ENCODE measurements at regions not wholly inside any gene's neighbourhood (a gene's known extent, or its start where the extent isn't known, plus 50 kb on each side); places are given as distances from the start of the nearest gene placed in this dataset.

GRCh38 chr17:12407495-12408252 lies 258.0 kb upstream of the MYOCD start:
- in situ Hi-C loops (cut with HindIII; ENCODE audit: low pct_unique_long_range_greater_than_20kb, low sequenced_read_pairs): no loop called here

DNA sequence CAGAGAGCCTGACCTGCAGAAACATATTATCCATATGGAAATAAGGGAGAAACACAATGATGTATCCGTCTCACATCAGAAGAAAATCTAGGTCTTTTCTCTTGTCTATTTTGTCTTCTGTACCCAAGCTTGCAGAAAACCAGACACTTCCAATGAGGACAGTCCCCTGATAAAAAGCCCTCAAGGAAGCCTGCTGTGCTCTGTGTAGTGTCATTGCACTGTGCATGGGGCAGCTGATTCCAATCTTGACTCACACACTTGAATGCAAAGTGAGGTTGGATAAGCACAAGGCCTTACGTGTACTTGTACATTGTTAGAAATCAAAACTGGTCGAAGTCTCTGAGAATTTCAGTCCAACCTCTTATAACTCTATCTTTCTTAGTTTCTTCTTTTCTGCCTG lies 256.6 kb upstream of the MYOCD start:
- DNase-seq (ENCODE audit: low read depth): no peak
- in situ Hi-C loops (cut with HindIII; ENCODE audit: low pct_unique_long_range_greater_than_20kb, low sequenced_read_pairs): no loop called here

More at GRCh38 chr17:12407495-12408252, 258.0 kb upstream of the MYOCD start:
- DNase-seq (ENCODE audit: low read depth): no peak

DNA sequence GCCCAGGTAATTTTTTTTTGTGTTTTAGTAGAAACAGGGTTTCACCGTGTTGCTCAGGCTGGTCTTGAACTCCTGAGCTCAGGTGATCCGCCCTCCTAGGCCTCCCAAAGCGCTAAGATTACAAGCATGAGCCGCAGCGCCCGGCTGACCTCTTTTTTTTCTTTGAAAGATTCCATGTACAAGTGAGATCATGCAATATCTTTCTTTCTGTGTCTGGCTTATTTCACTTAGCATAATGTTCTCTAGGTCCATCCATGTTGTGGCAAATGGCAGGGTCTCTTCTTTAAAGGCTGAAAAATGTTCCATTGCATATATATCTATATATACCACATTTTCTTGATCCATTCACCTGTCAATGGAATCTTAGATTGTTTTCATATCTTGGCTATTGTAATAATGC lies 255.0 kb upstream of the MYOCD start:
- no peak for DNase-seq (ENCODE audit: low read depth)
- in situ Hi-C loops (cut with HindIII; ENCODE audit: low pct_unique_long_range_greater_than_20kb, low sequenced_read_pairs): no loop called here

GRCh38 chr17:12415031-12415430 lies 250.7 kb upstream of the MYOCD start:
- in situ Hi-C loops (cut with HindIII; ENCODE audit: low pct_unique_long_range_greater_than_20kb, low sequenced_read_pairs): no loop called here
- no peak for DNase-seq (ENCODE audit: low read depth)

DNA sequence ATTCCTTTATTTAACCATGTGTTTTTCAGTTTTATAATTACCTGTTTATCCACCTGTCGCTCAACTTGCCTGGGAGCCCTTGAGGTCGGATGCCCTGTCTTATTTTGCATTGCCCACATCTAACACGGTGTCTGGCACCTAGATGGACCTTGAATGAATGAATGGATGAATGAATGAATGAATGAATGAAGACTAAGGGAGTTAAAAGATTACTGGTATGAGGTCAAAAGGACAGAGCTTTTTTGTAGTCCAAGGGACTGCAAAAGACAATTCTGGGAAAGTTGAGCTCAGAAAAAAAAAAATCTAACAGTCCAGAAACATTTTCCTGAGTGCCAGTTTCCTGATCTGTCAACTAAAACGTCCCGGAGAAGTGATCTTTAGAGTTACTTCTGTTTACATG lies 244.6 kb upstream of the MYOCD start:
- in situ Hi-C loops (cut with HindIII; ENCODE audit: low pct_unique_long_range_greater_than_20kb, low sequenced_read_pairs): no loop called here
- DNase-seq (ENCODE audit: low read depth): no peak

GRCh38 chr17:12421646-12422306 lies 243.9 kb upstream of the MYOCD start:
- in situ Hi-C loops (cut with HindIII; ENCODE audit: low pct_unique_long_range_greater_than_20kb, low sequenced_read_pairs): no loop called here

GRCh38 chr17:12422651-12423050 lies 243.0 kb upstream of the MYOCD start:
- in situ Hi-C loops (cut with HindIII; ENCODE audit: low pct_unique_long_range_greater_than_20kb, low sequenced_read_pairs): no loop called here
- DNase-seq (ENCODE audit: low read depth): no peak

More at GRCh38 chr17:12421646-12422306, 243.9 kb upstream of the MYOCD start:
- no peak for DNase-seq (ENCODE audit: low read depth)

- in situ Hi-C loops (cut with HindIII; ENCODE audit: low pct_unique_long_range_greater_than_20kb, low sequenced_read_pairs): no loop called here
- DNase-seq (ENCODE audit: low read depth): no peak
Measured at GRCh38 chr17:12423337-12423736, 242.4 kb upstream of the MYOCD start.

GRCh38 chr17:12429116-12429515 lies 236.6 kb upstream of the MYOCD start:
- no peak for DNase-seq (ENCODE audit: low read depth)
- in situ Hi-C loops (cut with HindIII; ENCODE audit: low pct_unique_long_range_greater_than_20kb, low sequenced_read_pairs): no loop called here

GRCh38 chr17:12431188-12431587 lies 234.5 kb upstream of the MYOCD start:
- in situ Hi-C loops (cut with HindIII; ENCODE audit: low pct_unique_long_range_greater_than_20kb, low sequenced_read_pairs): no loop called here
- no peak for DNase-seq (ENCODE audit: low read depth)

- DNase-seq (ENCODE audit: low read depth): no peak
- in situ Hi-C loops (cut with HindIII; ENCODE audit: low pct_unique_long_range_greater_than_20kb, low sequenced_read_pairs): no loop called here
Measured at GRCh38 chr17:12438212-12438611, 227.5 kb upstream of the MYOCD start.

- in situ Hi-C loops (cut with HindIII; ENCODE audit: low pct_unique_long_range_greater_than_20kb, low sequenced_read_pairs): no loop called here
- no peak for DNase-seq (ENCODE audit: low read depth)
Measured at GRCh38 chr17:12438813-12439586, 226.7 kb upstream of the MYOCD start.

- no peak for DNase-seq (ENCODE audit: low read depth)
- in situ Hi-C loops (cut with HindIII; ENCODE audit: low pct_unique_long_range_greater_than_20kb, low sequenced_read_pairs): no loop called here
Measured at GRCh38 chr17:12445331-12445730, 220.4 kb upstream of the MYOCD start.

DNA sequence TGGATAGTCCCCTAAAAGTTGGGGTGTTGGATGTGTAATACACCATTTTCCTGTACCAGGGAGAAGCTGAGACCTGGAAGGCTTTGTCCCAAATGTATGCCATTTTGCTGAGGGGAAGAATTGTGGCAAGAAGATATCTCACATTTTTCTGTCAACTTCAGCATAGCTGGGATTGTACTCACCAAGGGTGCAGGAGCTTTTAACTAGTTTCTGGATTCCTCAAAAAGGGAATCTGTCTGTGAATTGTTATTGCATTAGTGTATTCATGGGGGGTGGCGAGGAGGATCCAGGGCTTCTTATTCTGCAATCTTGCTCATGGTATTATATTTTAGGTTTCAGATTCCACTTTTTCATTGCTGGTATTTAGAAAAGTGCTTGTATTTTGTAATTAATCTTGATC lies 208.2 kb upstream of the MYOCD start:
- in situ Hi-C loops (cut with HindIII; ENCODE audit: low pct_unique_long_range_greater_than_20kb, low sequenced_read_pairs): no loop called here
- no peak for DNase-seq (ENCODE audit: low read depth)

DNA sequence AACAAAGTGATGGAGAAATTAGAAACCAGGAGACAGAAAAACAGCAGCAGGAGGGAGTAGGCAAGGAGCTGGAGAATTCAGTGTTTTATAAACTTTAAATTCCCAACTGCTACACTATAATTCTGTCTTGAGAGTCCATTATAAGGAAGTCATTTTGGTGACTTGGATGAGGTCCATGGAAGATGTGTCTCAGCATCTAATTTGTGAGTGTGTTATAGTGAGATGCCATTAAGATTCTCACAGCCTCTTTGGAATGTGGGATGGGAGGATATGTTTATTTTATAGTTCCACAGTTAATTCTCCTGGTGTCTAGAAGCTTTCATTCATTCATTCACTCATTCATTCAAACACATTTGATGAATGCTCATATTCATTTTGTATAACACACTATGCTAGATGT lies 206.0 kb upstream of the MYOCD start:
- in situ Hi-C loops (cut with HindIII; ENCODE audit: low pct_unique_long_range_greater_than_20kb, low sequenced_read_pairs): no loop called here
- no peak for DNase-seq (ENCODE audit: low read depth)

- no peak for DNase-seq (ENCODE audit: low read depth)
- in situ Hi-C loops (cut with HindIII; ENCODE audit: low pct_unique_long_range_greater_than_20kb, low sequenced_read_pairs): no loop called here
Measured at GRCh38 chr17:12463102-12463501, 202.6 kb upstream of the MYOCD start.

DNA sequence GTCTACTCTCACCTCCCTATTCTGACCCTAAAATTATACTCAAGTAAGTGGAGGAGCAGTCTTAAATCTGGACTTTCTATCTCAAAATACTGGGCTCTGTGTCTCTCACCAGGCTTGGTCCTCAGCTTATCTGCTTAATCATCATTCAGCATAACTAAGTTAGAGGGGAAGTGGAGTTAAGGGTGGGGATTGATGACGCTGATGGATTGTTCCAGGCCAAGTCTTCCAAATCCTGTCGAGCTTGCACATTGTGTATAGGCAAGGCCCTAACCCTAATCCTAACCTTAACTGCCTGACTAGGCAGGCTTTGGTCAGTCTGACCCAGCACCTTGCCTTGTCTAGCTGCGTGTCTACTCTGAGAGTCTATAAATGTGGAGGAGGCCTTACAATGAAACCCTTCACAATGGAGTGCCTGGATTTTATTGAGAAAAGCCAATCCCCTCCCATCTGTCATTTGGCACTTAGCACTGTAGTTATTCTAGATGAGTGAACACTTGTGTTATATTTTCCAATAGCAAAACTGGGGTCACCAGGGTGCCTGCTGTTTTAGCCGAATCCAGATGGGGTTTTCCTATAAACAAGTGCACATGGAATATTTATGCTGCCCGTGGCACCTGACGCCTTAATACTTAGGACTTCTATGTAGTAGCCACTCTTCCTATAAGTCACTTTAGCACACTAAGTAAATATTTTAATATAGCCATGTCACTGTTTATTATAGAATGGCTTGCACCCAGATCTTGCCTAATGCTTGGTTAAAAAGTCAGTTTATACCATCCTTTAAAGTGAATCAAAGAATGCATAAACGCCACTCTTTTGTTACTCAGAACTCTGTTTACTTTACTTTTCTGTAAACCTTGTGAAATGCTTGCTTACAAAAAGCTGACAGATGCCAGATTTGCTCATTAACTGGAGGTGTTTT lies 193.2 kb upstream of the MYOCD start:
- no peak for DNase-seq (ENCODE audit: low read depth)
- in situ Hi-C loops (cut with HindIII; ENCODE audit: low pct_unique_long_range_greater_than_20kb, low sequenced_read_pairs): no loop called here

- in situ Hi-C loops (cut with HindIII; ENCODE audit: low pct_unique_long_range_greater_than_20kb, low sequenced_read_pairs): no loop called here
- no peak for DNase-seq (ENCODE audit: low read depth)
Measured at GRCh38 chr17:12478311-12478710, 187.4 kb upstream of the MYOCD start.
